Neural progenitor cell (in vitro differentiated cells): ENCODE measurements at regions not wholly inside any gene's neighbourhood (a gene's known extent, or its start where the extent isn't known, plus 50 kb on each side); places are given as distances from the start of the nearest gene placed in this dataset.
A peak's percentile ranks its signal among the peaks of the same experiment; 100 is the strongest.

Source experiments
- DNase-seq: peaks from one replicate; pipeline ENCODE4 v3.0.0-alpha.2; 2016; ENCODE audit warnings: low spot score
- H2AFZ ChIP-seq: fragments of 200-600 bp; sonication (generic); replicated peaks from 2 replicates; pipeline ENCODE4 v1.6.1; 2016; ENCODE audit warnings: antibody characterized with exemption
- H3F3A ChIP-seq: fragments of 200-600 bp; sonication (generic); 2 replicates; pipeline ENCODE4 v1.6.1; 2016; ENCODE audit warnings: antibody characterized with exemption, low read depth
- H3K27ac ChIP-seq: fragments of 200-600 bp; sonication (generic); 2 replicates; pipeline ENCODE4 v1.5.1; 2016; ENCODE audit warnings: mild to moderate bottlenecking
- H3K27me3 ChIP-seq: fragments of 200-600 bp; sonication (generic); 2 replicates; pipeline ENCODE4 v1.6.1; 2016; ENCODE audit warnings: mild to moderate bottlenecking, moderate library complexity
- H3K36me3 ChIP-seq: fragments of 200-600 bp; sonication (generic); 2 replicates; pipeline ENCODE4 v1.5.1; 2016
- H3K4me1 ChIP-seq: fragments of 200-600 bp; sonication (generic); 2 replicates; pipeline ENCODE4 v1.6.1; 2016; ENCODE audit warnings: mixed run types
- H3K4me2 ChIP-seq: fragments of 200-600 bp; sonication (generic); 2 replicates; pipeline ENCODE4 v1.6.1; 2016
- H3K4me3 ChIP-seq: fragments of 200-600 bp; sonication (generic); 2 replicates; pipeline ENCODE4 v1.5.1; 2016
- H3K79me2 ChIP-seq: fragments of 200-600 bp; sonication (generic); 2 replicates; pipeline ENCODE4 v1.6.1; 2016; ENCODE audit warnings: low read depth
- H3K9ac ChIP-seq: fragments of 200-600 bp; sonication (generic); 2 replicates; pipeline ENCODE4 v1.6.1; 2016
- H3K9me3 ChIP-seq: fragments of 200-600 bp; sonication (generic); 2 replicates; pipeline ENCODE4 v1.5.1; 2016; ENCODE audit warnings: low read depth
- H4K20me1 ChIP-seq: fragments of 200-600 bp; sonication (generic); 2 replicates; pipeline ENCODE4 v1.6.1; 2016; ENCODE audit warnings: low read depth
- H3K27ac Mint-ChIP-seq: 3 replicates; pipeline ENCODE4 v1.8.0; 2021; ENCODE audit warnings: mixed read lengths
- H3K27me3 Mint-ChIP-seq: 2 replicates; pipeline ENCODE4 v1.8.0; 2022; ENCODE audit warnings: low read depth, mild to moderate bottlenecking, inconsistent platforms, moderate library complexity, mixed read lengths; ENCODE audit not compliant: insufficient read depth
- H3K36me3 Mint-ChIP-seq: 3 replicates; pipeline ENCODE4 v1.8.0; 2021; ENCODE audit warnings: mixed read lengths
- H3K4me1 Mint-ChIP-seq: 3 replicates; pipeline ENCODE4 v1.8.0; 2021; ENCODE audit warnings: mixed read lengths
- H3K4me3 Mint-ChIP-seq: 3 replicates; pipeline ENCODE4 v1.8.0; 2021; ENCODE audit warnings: mild to moderate bottlenecking, moderate library complexity, mixed read lengths
- H3K9me3 Mint-ChIP-seq: 3 replicates; pipeline ENCODE4 v1.8.0; 2020; ENCODE audit warnings: mixed read lengths
- CTCF ChIP-seq: fragments of 200-600 bp; sonication (generic); IDR thresholded peaks from 2 replicates; pipeline ENCODE4 v1.5.1; 2017; ENCODE audit warnings: antibody characterized with exemption, mild to moderate bottlenecking
- EZH2 ChIP-seq: fragments of 200-600 bp; sonication (generic); IDR thresholded peaks from 2 replicates; pipeline ENCODE4 v1.6.1; 2017; ENCODE audit warnings: antibody characterized with exemption, mild to moderate bottlenecking, moderate library complexity
- EZH2phosphoT487 ChIP-seq: fragments of 200-600 bp; sonication (generic); IDR thresholded peaks from 2 replicates; pipeline ENCODE4 v1.6.1; 2017; ENCODE audit warnings: antibody characterized with exemption

- Histone ChIP-seq H3K27ac (no peak overlapping the region), H3K4me3 (no peak overlapping the region), H4K20me1 (no peaks in the 10 kb centered on the region), H3K36me3 (no peaks in the 10 kb centered on the region), H3K9ac (no peak overlapping the region), H2AFZ (no peak overlapping the region), H3K79me2 (no peaks in the 10 kb centered on the region), H3F3A (no peaks in the 10 kb centered on the region), H3K9me3 (peaks cover 6% of the 10 kb centered on the region), H3K4me2 (no peak overlapping the region), H3K4me1 (no peaks in the 10 kb centered on the region), H3K27me3 (no peaks in the 10 kb centered on the region)
- H3K27me3 Mint-ChIP-seq = peaks cover 2% of the 10 kb centered on the region
- no peak overlapping the region for H3K27ac Mint-ChIP-seq
- H3K4me1 Mint-ChIP-seq = no peaks in the 10 kb centered on the region
- peaks cover 14% of the 10 kb centered on the region for H3K9me3 Mint-ChIP-seq
- H3K36me3 Mint-ChIP-seq = no peaks in the 10 kb centered on the region
- no peak overlapping the region for H3K4me3 Mint-ChIP-seq
- DNase-seq = no peak
- no peak for TF ChIP-seq EZH2phosphoT487
- TF ChIP-seq EZH2 = no peak
- no peak for TF ChIP-seq CTCF
Observed at GRCh38 chr10:130824230-130825014, 487.1 kb downstream of the TCERG1L start.

- no peak for DNase-seq
- no peak overlapping the region for H3K27ac Mint-ChIP-seq
- no peaks in the 10 kb centered on the region for H3K36me3 Mint-ChIP-seq
- no peaks in the 10 kb centered on the region for H3K4me1 Mint-ChIP-seq
- Histone ChIP-seq H3K36me3 (no peaks in the 10 kb centered on the region), H3K4me3 (no peak overlapping the region), H3K9me3 (no peaks in the 10 kb centered on the region), H3K9ac (no peak overlapping the region), H3K27me3 (no peaks in the 10 kb centered on the region), H3K4me1 (no peaks in the 10 kb centered on the region), H3K79me2 (no peaks in the 10 kb centered on the region), H4K20me1 (no peaks in the 10 kb centered on the region), H3F3A (no peaks in the 10 kb centered on the region), H3K4me2 (no peak overlapping the region), H2AFZ (no peak overlapping the region), H3K27ac (no peak overlapping the region)
- TF ChIP-seq CTCF (no peak), EZH2phosphoT487 (no peak), EZH2 (no peak)
- H3K9me3 Mint-ChIP-seq = no peaks in the 10 kb centered on the region
- no peak overlapping the region for H3K4me3 Mint-ChIP-seq
- H3K27me3 Mint-ChIP-seq = peaks cover 2% of the 10 kb centered on the region
Observed at GRCh38 chr10:130833596-130833995, 477.9 kb downstream of the TCERG1L start.

GRCh38 chr10:130834170-130834569 is 477.4 kb downstream of the TCERG1L start:
- Histone ChIP-seq H2AFZ (no peak overlapping the region), H3K9me3 (no peaks in the 10 kb centered on the region), H3K27me3 (no peaks in the 10 kb centered on the region), H3K4me3 (no peak overlapping the region), H3K79me2 (no peaks in the 10 kb centered on the region), H3F3A (no peaks in the 10 kb centered on the region), H3K4me2 (no peak overlapping the region), H3K9ac (no peak overlapping the region), H3K36me3 (no peaks in the 10 kb centered on the region), H3K4me1 (no peaks in the 10 kb centered on the region), H3K27ac (no peak overlapping the region), H4K20me1 (no peaks in the 10 kb centered on the region)
- Mint-ChIP-seq H3K4me3 (no peak overlapping the region), H3K4me1 (no peaks in the 10 kb centered on the region), H3K27me3 (peaks cover 2% of the 10 kb centered on the region), H3K9me3 (no peaks in the 10 kb centered on the region), H3K36me3 (no peaks in the 10 kb centered on the region), H3K27ac (no peak overlapping the region)
- peak; percentile 59 for DNase-seq
- no peak for TF ChIP-seq EZH2phosphoT487
- no peak for TF ChIP-seq EZH2
- TF ChIP-seq CTCF = no peak
